SU-DHL-6 (cell line): ENCODE measurements at regions not wholly inside any gene's neighbourhood (a gene's known extent, or its start where the extent isn't known, plus 50 kb on each side); places are given as distances from the start of the nearest gene placed in this dataset.

Experiments used
- H2AFZ ChIP-seq: fragments of 200-600 bp; sonication (generic); 2 replicates; pipeline ENCODE4 v1.6.1; 2014; ENCODE audit warnings: low read depth, mild to moderate bottlenecking, moderate library complexity, mixed read lengths, antibody characterized with exemption, low read length; ENCODE audit not compliant: severe bottlenecking
- H3F3A ChIP-seq: fragments of 200-600 bp; shearing (Covaris generic); 2 replicates; pipeline ENCODE4 v1.6.0; 2016; ENCODE audit warnings: antibody characterized with exemption, mild to moderate bottlenecking; ENCODE audit not compliant: insufficient read depth
- H3K27ac ChIP-seq: fragments of 200-600 bp; sonication (generic); 2 replicates; pipeline ENCODE4 v1.5.1; 2016; ENCODE audit warnings: low read depth, mild to moderate bottlenecking, low read length, moderate library complexity, mixed read lengths
- H3K27me3 ChIP-seq: fragments of 200-600 bp; sonication (generic), shearing (Covaris generic); 2 replicates; pipeline ENCODE4 v1.6.0; 2014; ENCODE audit warnings: mild to moderate bottlenecking, low read length
- H3K36me3 ChIP-seq: fragments of 200-600 bp; sonication (generic); 2 replicates; pipeline ENCODE4 v1.6.1; 2014; ENCODE audit warnings: mild to moderate bottlenecking, low read length, mixed read lengths
- H3K4me2 ChIP-seq: fragments of 300-600, 200-600 bp; shearing (Covaris generic), sonication (generic); 2 replicates; pipeline ENCODE4 v1.6.0; 2014; ENCODE audit warnings: low read length, low read depth, mild to moderate bottlenecking; ENCODE audit not compliant: poor library complexity, severe bottlenecking
- H3K4me3 ChIP-seq: fragments of 200-600 bp; sonication (generic); 2 replicates; pipeline ENCODE4 v1.5.1; 2014; ENCODE audit warnings: antibody characterized with exemption, low read length, mild to moderate bottlenecking, mixed read lengths; ENCODE audit not compliant: insufficient read depth, poor library complexity, severe bottlenecking
- H3K79me2 ChIP-seq: fragments of 200-600 bp; sonication (generic); 2 replicates; pipeline ENCODE4 v1.6.1; 2014; ENCODE audit warnings: mild to moderate bottlenecking, low read length, moderate library complexity; ENCODE audit not compliant: insufficient read depth
- H3K9ac ChIP-seq: fragments of 200-600 bp; sonication (generic); 2 replicates; pipeline ENCODE4 v1.7.0; 2014; ENCODE audit warnings: mild to moderate bottlenecking, low read length
- H3K9me2 ChIP-seq: fragments of 200-600 bp; sonication (generic); replicated peaks from 2 replicates; pipeline ENCODE4 v1.6.1; 2014; ENCODE audit warnings: low read length; ENCODE audit not compliant: insufficient read depth
- H3K9me3 ChIP-seq: fragments of 200-600 bp; sonication (generic); 2 replicates; pipeline ENCODE4 v1.6.1; 2014; ENCODE audit warnings: low read length, mixed read lengths; ENCODE audit not compliant: insufficient read depth
- H4K20me1 ChIP-seq: fragments of 200-600 bp; sonication (generic); 2 replicates; pipeline ENCODE4 v1.6.1; 2014; ENCODE audit warnings: low read depth, mild to moderate bottlenecking, antibody characterized with exemption, low read length, moderate library complexity, mixed read lengths
- CTCF ChIP-seq: fragments of 200-600 bp; sonication (generic); IDR thresholded peaks from one replicate; pipeline ENCODE4 v1.5.1; 2017; ENCODE audit warnings: antibody characterized with exemption, mild to moderate bottlenecking, low read length, moderate library complexity; ENCODE audit not compliant: insufficient read depth, poor library complexity, severe bottlenecking
- EZH2phosphoT487 ChIP-seq: fragments of 200-600 bp; sonication (generic), shearing (Covaris generic); conservative IDR thresholded peaks from 2 replicates; pipeline ENCODE4 v1.6.1; 2018; ENCODE audit warnings: mild to moderate bottlenecking, antibody characterized with exemption, low read length, moderate library complexity, mixed read lengths

DNA sequence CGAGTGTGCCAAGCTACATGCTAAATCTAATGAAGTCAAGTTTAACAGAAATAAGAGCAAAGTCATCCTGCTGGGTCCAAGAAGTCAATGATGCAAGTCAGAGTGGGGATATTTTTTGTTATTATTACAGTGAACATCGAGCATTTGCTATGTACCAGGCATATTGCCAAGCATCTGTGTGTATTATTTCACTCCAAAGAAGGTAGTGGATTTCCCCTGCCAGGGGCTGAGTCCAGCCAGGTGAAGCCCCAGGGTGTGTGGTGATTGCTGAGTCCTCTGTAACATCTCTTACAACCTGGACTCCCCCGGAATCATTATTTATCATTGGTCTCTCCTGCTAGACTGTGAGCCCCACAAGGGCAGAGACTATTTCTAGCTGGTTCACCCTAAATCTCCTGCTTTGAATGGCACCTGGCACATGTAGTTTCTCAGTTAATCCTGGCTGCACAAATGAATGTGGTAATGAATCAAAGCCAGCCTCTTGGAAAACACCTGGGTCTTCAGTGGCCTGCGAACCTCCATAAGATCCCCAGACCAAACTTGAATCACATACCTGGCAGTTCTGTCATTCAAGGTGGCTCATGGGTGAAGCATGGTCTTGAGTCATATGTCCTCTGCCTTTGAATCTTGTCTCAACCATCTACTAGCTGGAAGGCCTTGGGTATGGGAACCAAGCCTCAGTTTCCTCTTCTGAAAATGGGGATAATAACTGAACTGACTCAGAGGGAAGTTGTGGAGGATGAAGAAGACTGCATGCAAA is 549.2 kb downstream of the MIAT start:
- TF ChIP-seq CTCF (no peak), EZH2phosphoT487 (no peak)
- Histone ChIP-seq H3K4me3 (no peak overlapping the region), H3K27ac (no peak overlapping the region)

DNA sequence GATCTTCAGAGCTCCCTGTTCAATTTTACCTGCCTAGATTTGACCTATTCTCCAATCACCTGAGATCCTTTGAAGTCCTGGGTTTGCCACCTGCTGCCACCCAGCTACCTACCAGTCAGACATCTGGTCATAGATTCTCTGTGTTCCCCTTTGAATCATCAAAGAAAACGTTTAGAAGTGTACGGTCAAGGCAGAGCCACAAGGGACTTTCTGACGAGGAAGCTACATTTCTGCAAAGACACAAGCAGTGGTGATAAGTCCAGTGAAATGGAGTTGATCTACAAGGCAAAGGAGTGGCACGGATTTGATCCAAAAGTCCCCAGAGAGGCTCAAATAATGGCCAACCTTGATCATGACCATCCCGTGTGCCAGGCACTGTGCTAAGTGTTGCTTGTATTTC is 549.9 kb downstream of the MIAT start:
- no peak overlapping the region for H3K4me2 ChIP-seq
- no peak overlapping the region for H3K4me3 ChIP-seq
- no peaks in the 10 kb centered on the region for H4K20me1 ChIP-seq
- no peaks in the 10 kb centered on the region for H3K79me2 ChIP-seq
- H3K27me3 ChIP-seq, result no peaks in the 10 kb centered on the region
- no peak overlapping the region for H3K9ac ChIP-seq
- TF ChIP-seq EZH2phosphoT487 (no peak), CTCF (no peak)
- H3K9me3 ChIP-seq, result no peaks in the 10 kb centered on the region
- no peaks in the 10 kb centered on the region for H3K9me2 ChIP-seq
- H2AFZ ChIP-seq, result no peak overlapping the region
- H3K27ac ChIP-seq, result no peak overlapping the region
- H3K36me3 ChIP-seq, result no peaks in the 10 kb centered on the region
- H3F3A ChIP-seq, result no peaks in the 10 kb centered on the region

More for the DNA sequence above, 549.2 kb downstream of the MIAT start:
- H3K9me2 ChIP-seq, result no peaks in the 10 kb centered on the region
- H3K79me2 ChIP-seq, result no peaks in the 10 kb centered on the region
- H3K36me3 ChIP-seq, result no peaks in the 10 kb centered on the region
- H3F3A ChIP-seq, result no peaks in the 10 kb centered on the region
- H3K27me3 ChIP-seq, result no peaks in the 10 kb centered on the region
- H3K4me2 ChIP-seq, result no peak overlapping the region
- no peaks in the 10 kb centered on the region for H3K9me3 ChIP-seq
- no peak overlapping the region for H2AFZ ChIP-seq
- H4K20me1 ChIP-seq, result no peaks in the 10 kb centered on the region
- H3K9ac ChIP-seq, result no peak overlapping the region

GRCh38 chr22:27207907-27208306 is 550.5 kb downstream of the MIAT start:
- H3K79me2 ChIP-seq, result no peaks in the 10 kb centered on the region
- H3K9me3 ChIP-seq, result no peaks in the 10 kb centered on the region
- H3K4me3 ChIP-seq, result no peak overlapping the region
- no peak overlapping the region for H2AFZ ChIP-seq
- no peaks in the 10 kb centered on the region for H3K27me3 ChIP-seq
- no peak overlapping the region for H3K9ac ChIP-seq
- H3K9me2 ChIP-seq, result no peaks in the 10 kb centered on the region
- H3K27ac ChIP-seq, result no peak overlapping the region
- no peaks in the 10 kb centered on the region for H3K36me3 ChIP-seq
- no peaks in the 10 kb centered on the region for H4K20me1 ChIP-seq
- H3F3A ChIP-seq, result no peaks in the 10 kb centered on the region
- TF ChIP-seq CTCF (no peak), EZH2phosphoT487 (no peak)
- H3K4me2 ChIP-seq, result no peak overlapping the region
